GM19397 (cell line): ENCODE measurements at regions not wholly inside any gene's neighbourhood (a gene's known extent, or its start where the extent isn't known, plus 50 kb on each side); places are given as distances from the start of the nearest gene placed in this dataset.
"Not testable (repeated sequence)": the region's sequence is repeated elsewhere in the genome, so short reads cannot be mapped to it uniquely, and the experiment has no call there.

ENCODE experiments used
- ATAC-seq: cut with Tn5 transposase; IDR thresholded peaks from one replicate; pipeline ENCODE4 v1.9.1; 2021; ENCODE audit warnings: mild to moderate bottlenecking, moderate library complexity; ENCODE audit not compliant: unreplicated experiment

- ATAC-seq: no peak
Measured at GRCh38 chr22:25390297-25391240, 171.1 kb downstream of the CRYBB2 start.

- ATAC-seq: no peak
Measured at GRCh38 chr22:25392584-25392983, 171.9 kb upstream of the GRK3 start.

- no peak for ATAC-seq
Measured at GRCh38 chr22:25393121-25393805, 171.2 kb upstream of the GRK3 start.

GRCh38 chr22:25395468-25395867 is 169.0 kb upstream of the GRK3 start:
- ATAC-seq: no peak

- ATAC-seq: no peak
Measured at GRCh38 chr22:25395915-25396314, 168.6 kb upstream of the GRK3 start.

GRCh38 chr22:25396615-25397200 is 167.8 kb upstream of the GRK3 start:
- no peak for ATAC-seq

GRCh38 chr22:25397616-25398015 is 166.9 kb upstream of the GRK3 start:
- no peak for ATAC-seq

- not testable (repeated sequence) for ATAC-seq
Measured at GRCh38 chr22:25398591-25399062, 165.8 kb upstream of the GRK3 start.

- ATAC-seq: no peak
Measured at GRCh38 chr22:25399649-25400151, 164.8 kb upstream of the GRK3 start.

- ATAC-seq: no peak
Measured at GRCh38 chr22:25402160-25402500, 162.3 kb upstream of the GRK3 start.

GRCh38 chr22:25402501-25403283 is 161.8 kb upstream of the GRK3 start:
- ATAC-seq: no peak

GRCh38 chr22:25403284-25403810 is 161.1 kb upstream of the GRK3 start:
- ATAC-seq: no peak

GRCh38 chr22:25403811-25404471 is 160.5 kb upstream of the GRK3 start:
- ATAC-seq: no peak

GRCh38 chr22:25404556-25404927 is 159.9 kb upstream of the GRK3 start:
- ATAC-seq: no peak

GRCh38 chr22:25404928-25405816 is 159.3 kb upstream of the GRK3 start:
- peak; percentile 50 for ATAC-seq

GRCh38 chr22:25405841-25406509 is 158.5 kb upstream of the GRK3 start:
- ATAC-seq: no peak

- ATAC-seq: no peak
Measured at GRCh38 chr22:25406510-25407210, 157.8 kb upstream of the GRK3 start.
